Fibroblast of villous mesenchyme (primary cell): ENCODE measurements at regions not wholly inside any gene's neighbourhood (a gene's known extent, or its start where the extent isn't known, plus 50 kb on each side); places are given as distances from the start of the nearest gene placed in this dataset.

Source experiments
- DNase-seq: peaks from one replicate; pipeline ENCODE4 v3.0.0-alpha.2; 2010; ENCODE audit warnings: low read depth
- H3K4me3 ChIP-seq: 2 replicates; pipeline ENCODE4 v1.5.1; 2011; ENCODE audit warnings: low read depth, mild to moderate bottlenecking, low read length
- CTCF ChIP-seq: IDR thresholded peaks from 2 replicates; pipeline ENCODE4 v1.5.1; 2012; ENCODE audit warnings: low read depth, mild to moderate bottlenecking, low read length; ENCODE audit not compliant: insufficient read depth

GRCh38 chr6:132244744-132245143 is 156.5 kb downstream of the MOXD1 start:
- DNase-seq: no peak
- TF ChIP-seq CTCF: no peak
- no peak overlapping the region for H3K4me3 ChIP-seq

GRCh38 chr6:132236744-132237143 is 164.5 kb downstream of the MOXD1 start:
- DNase-seq: no peak
- H3K4me3 ChIP-seq: no peak overlapping the region
- no peak for TF ChIP-seq CTCF

DNA sequence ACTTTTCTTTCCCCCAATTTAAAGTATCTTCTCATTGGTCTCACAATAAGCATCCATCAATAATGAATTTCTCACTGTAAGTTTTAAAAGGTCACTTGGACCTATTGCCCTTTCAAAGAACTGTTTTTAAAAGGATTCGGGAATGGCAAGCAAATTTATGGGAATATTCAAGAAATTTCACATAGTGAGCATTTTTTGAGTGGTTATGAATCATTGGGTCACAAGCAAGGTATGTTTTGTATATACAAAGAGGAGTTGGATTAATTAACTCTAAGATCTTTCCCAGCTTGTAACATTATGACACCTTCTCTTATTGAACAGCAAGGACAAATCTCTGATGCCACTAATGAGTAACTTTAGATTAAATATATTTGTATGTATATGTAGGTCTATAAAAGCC is 165.0 kb downstream of the MOXD1 start:
- no peak for DNase-seq
- no peak overlapping the region for H3K4me3 ChIP-seq
- no peak for TF ChIP-seq CTCF

DNA sequence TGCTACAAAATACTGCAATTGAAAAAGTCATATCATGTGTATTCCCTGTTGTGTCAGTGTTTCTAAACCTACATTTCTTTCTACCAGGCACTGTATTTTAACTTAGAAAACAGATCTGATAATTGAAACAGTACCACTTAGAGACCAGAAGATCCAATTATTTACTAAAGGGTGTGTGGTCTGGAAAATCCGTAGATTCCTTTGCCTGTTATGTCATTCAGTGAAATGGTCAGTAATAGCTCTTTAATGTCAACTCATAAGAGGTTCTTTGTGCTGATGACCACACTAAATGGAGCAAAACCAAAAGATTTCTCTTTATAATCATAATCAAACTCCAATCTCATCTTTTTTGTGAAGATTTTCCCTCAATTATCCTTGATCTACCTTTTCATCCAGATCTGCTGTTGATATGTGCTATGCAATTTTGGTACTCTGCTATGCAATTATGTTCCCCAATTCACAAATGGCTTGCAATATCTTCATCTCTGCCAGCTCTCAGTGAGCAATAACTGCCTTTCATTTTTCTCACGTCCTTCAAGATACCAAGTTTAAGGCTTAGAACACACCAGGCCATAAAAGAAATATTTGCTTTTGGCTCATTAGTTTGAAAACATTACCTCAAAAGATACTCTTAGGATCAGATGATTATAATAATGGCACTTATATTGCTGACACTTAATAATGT is 165.5 kb downstream of the MOXD1 start:
- peak; percentile 34 for DNase-seq
- no peak for TF ChIP-seq CTCF
- H3K4me3 ChIP-seq: no peak overlapping the region

DNA sequence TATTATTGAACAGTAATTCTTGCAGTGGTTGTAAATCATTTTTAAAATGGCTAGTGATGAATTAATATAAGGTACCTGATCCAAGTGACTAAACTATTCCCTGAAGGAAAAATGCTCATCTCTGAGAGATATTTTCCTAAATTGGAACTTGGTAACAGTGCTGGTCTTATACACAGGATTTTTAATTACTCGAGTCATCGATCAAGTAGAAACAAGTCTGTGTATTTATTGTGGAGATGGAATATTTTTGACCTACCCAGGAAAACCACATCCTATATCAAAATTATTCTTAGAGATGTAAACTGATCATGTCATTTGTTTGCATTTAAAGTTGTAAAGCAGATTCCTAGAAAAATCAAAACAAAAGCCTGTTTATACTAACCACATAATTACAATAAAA is 166.9 kb downstream of the MOXD1 start:
- no peak overlapping the region for H3K4me3 ChIP-seq
- no peak for DNase-seq
- TF ChIP-seq CTCF: no peak

DNA sequence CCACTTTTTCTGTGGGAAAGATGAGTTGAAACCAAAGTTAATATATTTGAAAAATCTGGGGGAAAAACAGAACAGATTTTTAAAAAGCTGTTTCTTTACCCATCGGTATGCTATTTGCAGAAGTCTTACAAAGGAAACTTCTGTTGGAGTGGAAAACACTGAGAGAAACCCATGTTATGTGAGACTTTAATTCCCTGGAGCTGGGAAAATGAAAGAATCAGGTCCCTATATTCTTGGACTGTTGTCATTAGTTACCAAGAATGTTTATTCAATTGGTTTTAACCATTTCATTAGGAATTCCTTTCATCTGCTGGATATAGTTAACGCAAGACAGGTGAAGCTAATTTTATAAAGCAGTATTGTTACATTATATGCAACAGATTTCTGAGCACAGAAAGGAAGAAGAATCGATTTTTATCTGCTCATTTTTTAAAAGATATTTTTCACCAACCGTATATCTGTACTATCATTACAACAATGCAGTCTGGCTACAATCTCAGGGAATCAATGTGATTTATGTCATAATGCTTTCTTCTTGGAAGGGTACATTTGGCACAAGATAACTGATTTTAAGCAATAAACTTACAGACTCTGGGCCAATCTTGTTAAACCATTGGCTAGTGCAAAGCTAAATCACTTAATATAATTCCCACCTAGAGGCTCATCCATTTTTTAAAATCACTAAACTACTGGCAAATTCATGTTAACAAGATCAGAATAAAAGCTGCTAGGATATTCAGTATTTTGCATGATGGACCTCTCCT is 170.0 kb downstream of the MOXD1 start:
- TF ChIP-seq CTCF: no peak
- no peak overlapping the region for H3K4me3 ChIP-seq
- DNase-seq: no peak
